Hippocampal formation (tissue), 2 donors: ENCODE measurements at regions not wholly inside any gene's neighbourhood (a gene's known extent, or its start where the extent isn't known, plus 50 kb on each side); places are given as distances from the start of the nearest gene placed in this dataset.
A peak's percentile ranks its signal among the peaks of the same experiment; 100 is the strongest.

Source experiments
- DNase-seq, 2 donors: peaks; one replicate each; lab custom pipeline; 2025; lab: John Stamatoyannopoulos, UW

GRCh38 chr14:26855077-26855753 lies 257.4 kb upstream of the NOVA1 start:
- DNase-seq, result no peak

GRCh38 chr14:26856876-26857518 lies 259.2 kb upstream of the NOVA1 start:
- DNase-seq, result no peak

GRCh38 chr14:26859483-26859882 lies 261.6 kb upstream of the NOVA1 start:
- DNase-seq, result no peak

GRCh38 chr14:26860111-26860510 lies 262.3 kb upstream of the NOVA1 start:
- no peak for DNase-seq

GRCh38 chr14:26863736-26864135 lies 265.9 kb upstream of the NOVA1 start:
- no peak for DNase-seq

- no peak for DNase-seq
Observed at GRCh38 chr14:26866721-26867120, 268.9 kb upstream of the NOVA1 start.

GRCh38 chr14:26867171-26867757 lies 269.4 kb upstream of the NOVA1 start:
- DNase-seq, result no peak

- DNase-seq, result no peak
Observed at GRCh38 chr14:26870096-26870495, 272.3 kb upstream of the NOVA1 start.

GRCh38 chr14:26870722-26871617 lies 273.1 kb upstream of the NOVA1 start:
- no peak for DNase-seq

GRCh38 chr14:26872515-26873361 lies 274.9 kb upstream of the NOVA1 start:
- no peak for DNase-seq

- DNase-seq, result no peak
Observed at GRCh38 chr14:26873362-26873960, 275.6 kb upstream of the NOVA1 start.

GRCh38 chr14:26887847-26888246 lies 290.0 kb upstream of the NOVA1 start:
- DNase-seq, result no peak

GRCh38 chr14:26888592-26888991 lies 290.8 kb upstream of the NOVA1 start:
- no peak for DNase-seq

- no peak for DNase-seq
Observed at GRCh38 chr14:26896447-26896846, 298.6 kb upstream of the NOVA1 start.

- no peak for DNase-seq
Observed at GRCh38 chr14:26897196-26897595, 299.4 kb upstream of the NOVA1 start.

GRCh38 chr14:26905229-26905628 lies 307.4 kb upstream of the NOVA1 start:
- no peak for DNase-seq

GRCh38 chr14:26913786-26914185 lies 316.0 kb upstream of the NOVA1 start:
- DNase-seq, result no peak

GRCh38 chr14:26917086-26917485 lies 319.3 kb upstream of the NOVA1 start:
- no peak for DNase-seq

GRCh38 chr14:26925876-26926584 lies 328.2 kb upstream of the NOVA1 start:
- peak in 1 of 2 donors; percentile 17 for DNase-seq

GRCh38 chr14:26926585-26926984 lies 328.8 kb upstream of the NOVA1 start:
- no peak for DNase-seq
